B cell (primary cell): ENCODE measurements at regions not wholly inside any gene's neighbourhood (a gene's known extent, or its start where the extent isn't known, plus 50 kb on each side); places are given as distances from the start of the nearest gene placed in this dataset.

Source experiments
- ATAC-seq: fragments of 200-7000 bp; cut with Tn5 transposase; one replicate; pipeline ENCODE4 v1.10.0; 2021; ENCODE audit warnings: low read depth, mild to moderate bottlenecking, moderate number of reproducible peaks, moderate library complexity
- CTCF ChIA-PET: fragments of 350-600 bp; sonication (Branson Sonifier 250); formaldehyde crosslinking; loops from one replicate; lab custom pipeline; 2021; ENCODE audit warnings: antibody characterized with exemption, inconsistent platforms; lab: Charles Lee
- POLR2A ChIA-PET: fragments of 350-600 bp; sonication (Branson Sonifier 250); formaldehyde crosslinking; loops from one replicate; lab custom pipeline; 2021; ENCODE audit warnings: antibody characterized with exemption; lab: Charles Lee
- DNase-seq: peaks from one replicate; pipeline ENCODE4 v3.0.0; 2013
- H2AFZ ChIP-seq: 2 replicates; pipeline ENCODE4 v1.6.1; 2012; ENCODE audit warnings: mild to moderate bottlenecking, low read depth, low read length; ENCODE audit not compliant: insufficient read depth, poor library complexity, severe bottlenecking
- H3K27ac ChIP-seq, 2 donors: 1 replicate in 1 of 2; 2 replicates in 1 of 2; pipeline ENCODE4 v1.5.1; 2012 to 2013; ENCODE audit warnings: low read length in 2 of 2, mild to moderate bottlenecking in 2 of 2, moderate library complexity in 1 of 2
- H3K27me3 ChIP-seq, 4 experiments: fragments of 200-600 bp in 1 of 4; sonication (generic) in 1 of 4; replicated peaks in 1 of 4; 1 replicate in 2 of 4; 2 replicates in 2 of 4; pipeline versions ENCODE4 v1.6.1 to v1.7.0; 2013 to 2016; ENCODE audit warnings: low read length in 3 of 4, mild to moderate bottlenecking in 2 of 4, mixed read lengths in 1 of 4, moderate library complexity in 1 of 4; ENCODE audit not compliant: insufficient read depth in 4 of 4, control insufficient read depth in 3 of 4; ENCODE audit errors: control extremely low read depth in 1 of 4
- H3K36me3 ChIP-seq, 2 experiments: replicated peaks in 1 of 2; 1 replicate in 1 of 2; 2 replicates in 1 of 2; pipeline versions ENCODE4 v1.6.1 to v1.7.1; 2013; ENCODE audit warnings: low read length in 1 of 2; ENCODE audit not compliant: insufficient read depth in 2 of 2, control insufficient read depth in 1 of 2; ENCODE audit errors: control extremely low read depth in 1 of 2, extremely low read depth in 1 of 2
- H3K4me1 ChIP-seq, 2 donors: fragments of 200-600 bp in 1 of 2; sonication (generic) in 1 of 2; 1 replicate in 1 of 2; 2 replicates in 1 of 2; pipeline versions ENCODE4 v1.5.1 to v1.6.1; 2013 to 2017; ENCODE audit warnings: low read length in 2 of 2; ENCODE audit not compliant: control insufficient read depth in 2 of 2, insufficient read depth in 2 of 2
- H3K4me2 ChIP-seq: replicated peaks from 2 replicates; pipeline ENCODE3; 2012; ENCODE audit warnings: mild to moderate bottlenecking, low read depth, low read length; ENCODE audit not compliant: poor library complexity, severe bottlenecking
- H3K4me3 ChIP-seq, 5 experiments: fragments of 200-600 bp in 1 of 5; sonication (generic) in 1 of 5; 1 replicate in 3 of 5; 2 replicates in 2 of 5; pipeline versions ENCODE4 v1.5.1 to v1.7.0; 2011 to 2016; ENCODE audit warnings: low read length in 4 of 5, mild to moderate bottlenecking in 4 of 5, low read depth in 2 of 5, control low read depth in 1 of 5, moderate library complexity in 1 of 5; ENCODE audit not compliant: insufficient read depth in 1 of 5; ENCODE audit errors: control extremely low read depth in 1 of 5, extremely low read depth in 1 of 5
- H3K79me2 ChIP-seq: fragments of 200-600 bp; sonication (generic); one replicate; pipeline ENCODE4 v1.6.0; 2016; ENCODE audit warnings: low read length; ENCODE audit not compliant: control insufficient read depth, insufficient read depth
- H3K9ac ChIP-seq: fragments of 200-600 bp; sonication (generic); 2 replicates; pipeline ENCODE4 v1.6.1; 2017; ENCODE audit warnings: mild to moderate bottlenecking, low read length, moderate library complexity
- H3K9me3 ChIP-seq, 3 donors: one replicate each; pipeline versions ENCODE4 v1.6.1 to v1.7.1; 2013; ENCODE audit warnings: low read length in 2 of 3; ENCODE audit not compliant: control insufficient read depth in 2 of 3, insufficient read depth in 1 of 3; ENCODE audit errors: control extremely low read depth in 1 of 3
- H4K20me1 ChIP-seq: 2 replicates; pipeline ENCODE4 v1.6.0; 2012; ENCODE audit warnings: mild to moderate bottlenecking, low read length; ENCODE audit not compliant: insufficient read depth, control insufficient read depth, poor library complexity, severe bottlenecking
- H3K27ac Mint-ChIP-seq: one replicate; pipeline ENCODE4 v1.8.0; 2021; ENCODE audit warnings: mixed read lengths
- H3K27me3 Mint-ChIP-seq: one replicate; pipeline ENCODE4 v1.8.0; 2021; ENCODE audit warnings: mixed read lengths
- H3K4me1 Mint-ChIP-seq: one replicate; pipeline ENCODE4 v1.8.0; 2021; ENCODE audit warnings: mixed read lengths
- H3K4me3 Mint-ChIP-seq: one replicate; pipeline ENCODE4 v1.8.0; 2021; ENCODE audit warnings: mixed read lengths
- H3K9me3 Mint-ChIP-seq: one replicate; pipeline ENCODE4 v1.8.0; 2022; ENCODE audit warnings: mixed read lengths; ENCODE audit not compliant: insufficient read depth
- CTCF ChIP-seq: fragments of 200-600 bp; IDR thresholded peaks from one replicate; pipeline ENCODE4 v1.8.0; 2022; ENCODE audit warnings: antibody characterized with exemption, mild to moderate bottlenecking
- EZH2 ChIP-seq: IDR thresholded peaks from 2 replicates; pipeline ENCODE4 v1.6.1; 2012; ENCODE audit warnings: borderline replicate concordance, low read depth, mild to moderate bottlenecking, moderate library complexity, low read length; ENCODE audit not compliant: insufficient read depth, poor library complexity, severe bottlenecking
- WGBS: methylation state at CpG from one replicate; pipeline ENCODE4 v1.1.5; 2013; ENCODE audit warnings: missing lambda C conversion rate; ENCODE audit not compliant: insufficient coverage; 5-methylcytosine and 5-hydroxymethylcytosine counted together
- intact Hi-C: fragments of 100-400 bp; cut with micrococcal nuclease; formaldehyde crosslinking; loops from one replicate; pipeline ENCODE4 v1.10.0; 2022

- intact Hi-C loops: no loop called here
- H3K9me3 Mint-ChIP-seq: no peaks in the 10 kb centered on the region
- peaks cover 19% of the 10 kb centered on the region for H3K27me3 Mint-ChIP-seq
- Histone ChIP-seq H3K36me3 (no peaks in the 10 kb centered on the region), H3K4me1 (no peaks in the 10 kb centered on the region), H3K27me3 (peaks cover 0 to 1% (median 0%) of the 10 kb centered on the region in 4 experiments), H3K79me2 (no peaks in the 10 kb centered on the region), H3K4me3 (no peak overlapping the region), H3K4me2 (no peak overlapping the region), H2AFZ (no peak overlapping the region), H3K9ac (no peak overlapping the region), H3K9me3 (peaks cover 0 to 4% (median 0%) of the 10 kb centered on the region in 3 donors), H3K27ac (no peak overlapping the region), H4K20me1 (no peaks in the 10 kb centered on the region)
- WGBS: 65% methylated on average over 3 of the region's 7 CpGs
- ChIA-PET POLR2A (no interaction called here), CTCF (interaction anchor here (0.7 kb wide), 1 partner anchor 121 kb away, joined by 3 read pairs; no protein-coding TSS in a partner anchor)
- H3K4me3 Mint-ChIP-seq: no peak overlapping the region
- ATAC-seq (no peak), DNase-seq (no peak)
- no peaks in the 10 kb centered on the region for H3K4me1 Mint-ChIP-seq
- TF ChIP-seq CTCF: no peak
- no peak for TF ChIP-seq EZH2
- H3K27ac Mint-ChIP-seq: no peak overlapping the region
Measured at GRCh38 chr18:76691800-76692199, 130.6 kb upstream of the ZNF236 start.

DNA sequence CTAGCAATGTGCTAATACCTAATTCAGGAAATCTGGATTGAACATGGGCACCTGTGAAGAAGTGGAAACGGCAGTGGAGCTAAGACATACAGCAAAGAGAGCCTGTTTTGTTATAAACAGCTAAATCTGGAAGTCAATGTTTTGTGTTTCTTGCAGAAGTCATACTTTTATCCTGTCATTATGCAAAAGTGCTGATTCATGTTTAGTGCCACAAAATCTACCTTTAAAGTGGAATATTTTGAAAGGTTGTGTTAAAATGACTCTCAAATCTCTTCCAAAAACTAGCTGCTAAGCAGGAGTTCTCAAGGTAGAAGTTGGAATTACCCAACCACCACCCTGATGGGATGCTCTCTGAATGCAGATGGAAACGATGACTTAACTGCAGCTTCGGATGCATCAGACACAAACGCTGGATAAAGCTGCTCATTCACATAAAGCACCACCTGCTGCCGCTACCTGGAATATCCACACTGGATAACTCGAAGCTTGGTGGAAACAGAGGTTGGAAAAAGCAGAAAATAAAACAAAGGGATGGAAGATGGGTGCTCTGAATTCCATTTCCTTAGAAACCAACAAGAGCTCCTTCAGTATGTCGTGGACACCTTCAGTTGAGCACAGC lies 132.6 kb upstream of the ZNF236 start:
- POLR2A ChIA-PET: no interaction called here
- no peaks in the 10 kb centered on the region for H3K9me3 Mint-ChIP-seq
- H3K9me3 ChIP-seq: no peaks in the 10 kb centered on the region
- no peak overlapping the region for H3K4me3 ChIP-seq
- H3K4me2 ChIP-seq: no peak overlapping the region
- CTCF ChIA-PET: interaction anchor here (1.3 to 1.6 kb wide), 2 partner anchors 20 to 291 kb away, joined by 4 to 5 read pairs; no protein-coding TSS in a partner anchor
- H2AFZ ChIP-seq: no peak overlapping the region
- peaks cover 18% of the 10 kb centered on the region for H3K27me3 Mint-ChIP-seq
- ATAC-seq (no peak), DNase-seq (no peak)
- intact Hi-C loops: no loop called here
- H4K20me1 ChIP-seq: no peaks in the 10 kb centered on the region
- no peak overlapping the region for H3K4me3 Mint-ChIP-seq
- H3K36me3 ChIP-seq: no peaks in the 10 kb centered on the region
- no peak overlapping the region for H3K27ac Mint-ChIP-seq
- no peak overlapping the region for H3K9ac ChIP-seq
- H3K27me3 ChIP-seq: peaks cover 0 to 4% (median 0%) of the 10 kb centered on the region in 4 experiments
- no peaks in the 10 kb centered on the region for H3K79me2 ChIP-seq
- no peak overlapping the region for H3K27ac ChIP-seq
- 61% methylated on average over 3 of the region's 7 CpGs for WGBS
- TF ChIP-seq EZH2 (no peak), CTCF (no peak)
- H3K4me1 ChIP-seq: no peaks in the 10 kb centered on the region
- no peaks in the 10 kb centered on the region for H3K4me1 Mint-ChIP-seq
